H9 (cell line): ENCODE measurements at regions not wholly inside any gene's neighbourhood (a gene's known extent, or its start where the extent isn't known, plus 50 kb on each side); places are given as distances from the start of the nearest gene placed in this dataset.

ENCODE experiments used
- DNase-seq: peaks from one replicate; pipeline ENCODE4 v3.0.0-alpha.2; 2017
- H2AFZ ChIP-seq: one replicate; pipeline ENCODE4 v1.6.1; 2013; ENCODE audit warnings: mild to moderate bottlenecking, low read length, control low read depth, moderate library complexity
- H2AK5ac ChIP-seq: 2 replicates; pipeline ENCODE4 v1.6.1; 2013; ENCODE audit warnings: low read length, control low read depth, mixed read lengths; ENCODE audit not compliant: insufficient read length
- H2BK120ac ChIP-seq: one replicate; pipeline ENCODE4 v1.6.1; 2013; ENCODE audit warnings: low read depth, mild to moderate bottlenecking, low read length, control low read depth, inconsistent platforms; ENCODE audit not compliant: poor library complexity, severe bottlenecking
- H2BK12ac ChIP-seq: 2 replicates; pipeline ENCODE4 v1.6.1; 2013; ENCODE audit warnings: low read length, control low read depth, mixed read lengths, low read depth; ENCODE audit not compliant: insufficient read length
- H2BK15ac ChIP-seq: 2 replicates; pipeline ENCODE4 v1.6.1; 2013; ENCODE audit warnings: low read depth, low read length, control low read depth
- H2BK20ac ChIP-seq: one replicate; pipeline ENCODE4 v1.6.1; 2013; ENCODE audit warnings: low read depth, mild to moderate bottlenecking, low read length, control low read depth, inconsistent platforms; ENCODE audit not compliant: poor library complexity, severe bottlenecking
- H2BK5ac ChIP-seq: 2 replicates; pipeline ENCODE4 v1.6.1; 2013; ENCODE audit warnings: low read length, control low read depth, mixed read lengths; ENCODE audit not compliant: insufficient read length
- H3K14ac ChIP-seq: 2 replicates; pipeline ENCODE4 v1.6.1; 2013; ENCODE audit warnings: low read length, control low read depth; ENCODE audit not compliant: insufficient read depth
- H3K18ac ChIP-seq: 2 replicates; pipeline ENCODE4 v1.6.1; 2013; ENCODE audit warnings: low read depth, mild to moderate bottlenecking, mixed read lengths, low read length, control low read depth; ENCODE audit not compliant: insufficient read length
- H3K23ac ChIP-seq: 2 replicates; pipeline ENCODE4 v1.6.1; 2013; ENCODE audit warnings: low read length, control low read depth, mixed read lengths, low read depth; ENCODE audit not compliant: insufficient read length
- H3K23me2 ChIP-seq: 2 replicates; pipeline ENCODE4 v1.6.1; 2013; ENCODE audit warnings: low read depth, mild to moderate bottlenecking, mixed read lengths, low read length, control low read depth; ENCODE audit not compliant: insufficient read length, poor library complexity, severe bottlenecking
- H3K27ac ChIP-seq: 2 replicates; pipeline ENCODE4 v1.5.1; 2013; ENCODE audit warnings: low read length, control low read depth, mixed read lengths, low read depth; ENCODE audit not compliant: insufficient read length
- H3K27me3 ChIP-seq: 2 replicates; pipeline ENCODE4 v1.6.1; 2013; ENCODE audit warnings: low read length, control low read depth, inconsistent platforms; ENCODE audit not compliant: insufficient read depth
- H3K4ac ChIP-seq: 2 replicates; pipeline ENCODE4 v1.6.1; 2013; ENCODE audit warnings: low read depth, mild to moderate bottlenecking, control low read depth, inconsistent platforms, low read length, moderate library complexity
- H3K4me1 ChIP-seq: 2 replicates; pipeline ENCODE4 v1.6.1; 2013; ENCODE audit warnings: low read length, control low read depth, inconsistent platforms; ENCODE audit not compliant: insufficient read depth
- H3K4me2 ChIP-seq: 2 replicates; pipeline ENCODE4 v1.6.1; 2013; ENCODE audit warnings: low read length, control low read depth, mixed read lengths; ENCODE audit not compliant: insufficient read length, insufficient read depth
- H3K56ac ChIP-seq: 2 replicates; pipeline ENCODE4 v1.6.1; 2013; ENCODE audit warnings: low read depth, mild to moderate bottlenecking, mixed read lengths, low read length, control low read depth; ENCODE audit not compliant: insufficient read length
- H3K79me1 ChIP-seq: 2 replicates; pipeline ENCODE4 v1.6.1; 2013; ENCODE audit warnings: low read depth, mild to moderate bottlenecking, moderate library complexity, low read length, control low read depth, inconsistent platforms; ENCODE audit not compliant: insufficient read depth, poor library complexity, severe bottlenecking
- H3K79me2 ChIP-seq: 2 replicates; pipeline ENCODE4 v1.6.1; 2013; ENCODE audit warnings: low read length, control low read depth, inconsistent platforms; ENCODE audit not compliant: insufficient read depth
- H3K9ac ChIP-seq: 2 replicates; pipeline ENCODE4 v1.6.1; 2013; ENCODE audit warnings: low read length, control low read depth, mixed read lengths; ENCODE audit not compliant: insufficient read length; ENCODE audit errors: extremely low read depth
- H3K9me3 ChIP-seq: one replicate; pipeline ENCODE4 v1.6.1; 2013; ENCODE audit warnings: low read depth, low read length, inconsistent platforms; ENCODE audit not compliant: control insufficient read depth
- H3T11ph ChIP-seq: one replicate; pipeline ENCODE4 v1.6.1; 2013; ENCODE audit warnings: mild to moderate bottlenecking, low read length, control low read depth, inconsistent platforms
- H4K20me1 ChIP-seq: one replicate; pipeline ENCODE4 v1.6.1; 2013; ENCODE audit not compliant: control insufficient read depth, insufficient read length, insufficient read depth
- H4K5ac ChIP-seq: 2 replicates; pipeline ENCODE4 v1.6.1; 2013; ENCODE audit warnings: low read depth, mild to moderate bottlenecking, mixed read lengths, low read length, control low read depth; ENCODE audit not compliant: insufficient read length
- H4K8ac ChIP-seq: replicated peaks from 2 replicates; pipeline ENCODE4 v1.6.1; 2013; ENCODE audit warnings: low read length, control low read depth, mixed read lengths, low read depth; ENCODE audit not compliant: insufficient read length
- H4K91ac ChIP-seq: 2 replicates; pipeline ENCODE4 v1.6.1; 2013; ENCODE audit warnings: low read depth, mild to moderate bottlenecking, moderate library complexity, mixed read lengths, low read length, control low read depth; ENCODE audit not compliant: insufficient read length
- H3K27ac Mint-ChIP-seq, 3 experiments: 2 replicates in 2 of 3; 3 replicates in 1 of 3; pipeline ENCODE4 v1.8.0; 2020 to 2021; ENCODE audit warnings: mixed read lengths in 3 of 3, mild to moderate bottlenecking in 1 of 3, moderate library complexity in 1 of 3
- H3K27me3 Mint-ChIP-seq: 2 replicates; pipeline ENCODE4 v1.8.0; 2021; ENCODE audit warnings: low read depth, mild to moderate bottlenecking, moderate library complexity, mixed read lengths
- H3K36me3 Mint-ChIP-seq, 3 experiments: 2 replicates in 2 of 3; 3 replicates in 1 of 3; pipeline ENCODE4 v1.8.0; 2020 to 2021; ENCODE audit warnings: low read depth in 3 of 3, mixed read lengths in 3 of 3; ENCODE audit not compliant: insufficient read depth in 1 of 3
- H3K4me1 Mint-ChIP-seq, 2 experiments: 2 replicates each; pipeline ENCODE4 v1.8.0; 2020; ENCODE audit warnings: mixed read lengths in 2 of 2
- H3K4me3 Mint-ChIP-seq, 2 experiments: 2 replicates in 1 of 2; 3 replicates in 1 of 2; pipeline ENCODE4 v1.8.0; 2020 to 2021; ENCODE audit warnings: mild to moderate bottlenecking in 2 of 2, mixed read lengths in 2 of 2, moderate library complexity in 1 of 2
- H3K9me3 Mint-ChIP-seq, 2 experiments: 2 replicates in 1 of 2; 3 replicates in 1 of 2; pipeline ENCODE4 v1.8.0; 2020; ENCODE audit warnings: mild to moderate bottlenecking in 2 of 2, mixed read lengths in 2 of 2, moderate library complexity in 1 of 2
- CTCF ChIP-seq: fragments of 200-600 bp; sonication (generic); conservative IDR thresholded peaks from 3 replicates; pipeline ENCODE4 v1.8.0; 2021; ENCODE audit warnings: antibody characterized with exemption, mild to moderate bottlenecking

- Mint-ChIP-seq H3K36me3 (peaks cover 3 to 12% (median 3%) of the 10 kb centered on the region in 3 experiments; a peak in 6 of 7 replicates), H3K27ac (no peak overlapping the region), H3K4me1 (peaks cover 5 to 7% of the 10 kb centered on the region in 2 experiments), H3K4me3 (no peak overlapping the region), H3K27me3 (no peaks in the 10 kb centered on the region), H3K9me3 (no peaks in the 10 kb centered on the region; a peak in 2 of 5 replicates)
- Histone ChIP-seq H3K79me2 (no peaks in the 10 kb centered on the region), H3K56ac (no peak overlapping the region), H3K14ac (no peak overlapping the region), H3K79me1 (no peaks in the 10 kb centered on the region), H3K18ac (no peak overlapping the region), H4K91ac (no peak overlapping the region), H2BK12ac (no peak overlapping the region), H3K23me2 (no peaks in the 10 kb centered on the region), H3T11ph (no peak overlapping the region), H3K9ac (no peak overlapping the region), H4K8ac (no peak overlapping the region), H2AFZ (no peak overlapping the region), H2BK120ac (no peak overlapping the region), H3K4me1 (no peaks in the 10 kb centered on the region), H4K5ac (no peak overlapping the region), H2AK5ac (no peak overlapping the region), H3K23ac (no peak overlapping the region), H2BK5ac (no peak overlapping the region), H3K27ac (no peak overlapping the region), H2BK15ac (no peak overlapping the region), H3K9me3 (no peaks in the 10 kb centered on the region), H4K20me1 (no peaks in the 10 kb centered on the region), H3K27me3 (no peaks in the 10 kb centered on the region), H3K4me2 (no peak overlapping the region), H3K4ac (no peak overlapping the region), H2BK20ac (no peak overlapping the region)
- no peak for DNase-seq
- no peak for TF ChIP-seq CTCF
These were observed 537.8 kb upstream of the ROBO2 start for GRCh38 chr3:76502076-76502475.
